Stimulated activated effector memory CD8-positive, alpha-beta T cell treated with anti-CD3 and anti-CD28 coated beads, Interleukin-12 subunit alpha, Interleukin-12 subunit beta, amount 100 ng/mL, for 72 hours (primary cell): ENCODE measurements at regions not wholly inside any gene's neighbourhood (a gene's known extent, or its start where the extent isn't known, plus 50 kb on each side); places are given as distances from the start of the nearest gene placed in this dataset.

Experiments used
- ATAC-seq: fragments of 150-1000 bp; cut with Tn5 transposase; 2 replicates; pipeline ENCODE4 v1.10.0; 2021
- DNase-seq, 2 donors: peaks; one replicate each; pipeline ENCODE4 v3.0.0; 2021 to 2022; ENCODE audit warnings: low spot score in 2 of 2
- H3K27ac Mint-ChIP-seq: one replicate; pipeline ENCODE4 v1.8.0; 2022; ENCODE audit warnings: mild to moderate bottlenecking, mixed read lengths
- H3K36me3 Mint-ChIP-seq: one replicate; pipeline ENCODE4 v1.8.0; 2022; ENCODE audit warnings: mild to moderate bottlenecking, mixed read lengths
- H3K4me1 Mint-ChIP-seq: one replicate; pipeline ENCODE4 v1.8.0; 2022; ENCODE audit warnings: mixed read lengths
- H3K4me3 Mint-ChIP-seq: one replicate; pipeline ENCODE4 v1.8.0; 2022; ENCODE audit warnings: mild to moderate bottlenecking, mixed read lengths
- H3K9me3 Mint-ChIP-seq: one replicate; pipeline ENCODE4 v1.8.0; 2022; ENCODE audit warnings: mixed read lengths

DNA sequence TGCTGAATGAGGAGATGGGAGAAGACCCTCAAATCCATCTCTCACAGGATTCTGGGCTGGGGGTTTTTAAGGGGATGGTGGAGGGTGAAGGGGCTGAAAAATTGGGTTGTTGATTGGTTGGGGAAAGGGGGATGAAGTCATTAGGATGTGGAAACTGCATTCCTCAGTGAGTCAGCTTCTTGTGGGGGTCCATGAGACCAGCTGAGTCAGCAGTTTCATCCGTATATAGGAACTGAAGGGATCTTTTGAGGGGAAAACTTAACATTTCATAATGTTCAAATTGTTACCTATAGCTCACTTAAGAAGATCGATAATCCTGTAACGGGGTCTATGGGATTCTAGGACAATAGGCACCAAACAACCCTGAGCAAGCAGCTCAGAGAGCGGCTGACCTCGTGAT lies 213.4 kb downstream of the CBLN1 start:
- peaks cover 14% of the 10 kb centered on the region for H3K9me3 Mint-ChIP-seq
- no peak overlapping the region for H3K4me3 Mint-ChIP-seq
- DNase-seq, result no peak
- no peak for ATAC-seq
- H3K36me3 Mint-ChIP-seq, result no peaks in the 10 kb centered on the region
- H3K4me1 Mint-ChIP-seq, result no peaks in the 10 kb centered on the region
- no peak overlapping the region for H3K27ac Mint-ChIP-seq

DNA sequence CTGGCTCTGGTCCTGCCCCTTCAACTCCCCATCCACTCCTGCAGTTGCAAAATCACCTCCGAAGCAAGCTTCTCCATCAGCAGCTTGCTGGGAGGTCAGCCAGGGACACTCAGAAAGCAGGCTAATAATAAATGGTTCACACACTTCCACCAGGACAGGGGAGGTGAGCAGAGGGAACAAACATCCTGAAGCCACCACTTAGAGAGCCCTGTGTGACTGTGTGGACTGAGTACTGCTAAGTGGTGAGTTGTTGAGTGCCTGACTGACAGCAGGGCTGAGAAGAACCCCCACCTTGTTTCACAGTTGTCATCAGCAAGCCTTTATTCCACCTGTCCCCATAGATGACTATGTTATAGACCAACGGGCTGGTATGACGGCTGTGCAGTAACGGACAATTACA lies 213.9 kb downstream of the CBLN1 start:
- Mint-ChIP-seq H3K9me3 (peaks cover 14% of the 10 kb centered on the region), H3K4me1 (no peaks in the 10 kb centered on the region), H3K27ac (no peak overlapping the region), H3K36me3 (no peaks in the 10 kb centered on the region), H3K4me3 (no peak overlapping the region)
- ATAC-seq (no peak), DNase-seq (no peak)

DNA sequence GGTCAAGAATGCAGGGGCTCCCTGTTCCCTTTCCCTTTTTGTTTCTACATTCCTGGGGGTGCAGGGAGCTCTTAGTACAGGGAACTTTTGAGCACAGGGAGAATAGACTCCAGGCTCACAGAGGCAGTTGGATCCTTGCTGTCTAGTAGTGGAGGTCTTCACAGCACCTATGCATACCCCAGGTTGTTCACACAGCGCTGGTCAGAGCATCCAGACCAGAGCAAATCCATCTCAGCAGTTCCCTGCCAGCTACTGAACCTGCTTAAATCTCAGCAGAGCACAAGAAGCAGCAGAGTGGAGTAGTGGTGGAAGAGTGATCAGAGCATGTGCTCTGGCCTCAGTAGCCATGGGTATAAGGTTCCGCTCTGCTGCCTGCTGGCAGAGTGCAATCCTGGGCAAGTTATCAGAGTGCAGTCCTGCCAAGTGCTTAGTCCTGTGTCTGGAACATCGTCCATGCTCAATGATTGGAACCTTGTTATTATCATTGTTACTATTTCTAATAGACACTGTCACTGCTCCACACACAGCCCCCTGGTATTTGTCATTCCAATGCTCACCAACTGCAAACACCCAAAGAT lies 220.4 kb downstream of the CBLN1 start:
- no peak overlapping the region for H3K27ac Mint-ChIP-seq
- H3K36me3 Mint-ChIP-seq, result no peaks in the 10 kb centered on the region
- ATAC-seq (no peak), DNase-seq (no peak)
- H3K4me3 Mint-ChIP-seq, result no peak overlapping the region
- no peaks in the 10 kb centered on the region for H3K4me1 Mint-ChIP-seq
- H3K9me3 Mint-ChIP-seq, result peaks cover 2% of the 10 kb centered on the region

DNA sequence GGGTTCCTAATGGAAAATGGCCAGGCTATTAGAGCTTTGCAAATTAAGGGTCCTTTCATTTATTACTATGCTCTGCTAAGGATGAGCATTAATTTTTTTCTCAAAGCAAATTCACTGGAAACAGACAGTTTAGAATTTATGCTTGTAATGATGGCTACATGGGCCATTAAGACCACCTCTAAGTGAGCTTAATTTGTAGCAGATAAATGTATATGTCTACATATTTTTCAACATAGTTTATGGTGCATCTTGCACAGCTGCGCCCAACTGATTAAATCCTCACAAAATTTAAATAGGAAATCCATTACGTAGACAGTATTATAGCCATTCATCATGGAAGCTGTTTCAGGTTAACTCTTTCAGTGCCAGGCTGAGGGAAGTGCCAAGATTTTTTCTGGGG lies 220.9 kb downstream of the CBLN1 start:
- Mint-ChIP-seq H3K4me1 (no peaks in the 10 kb centered on the region), H3K36me3 (no peaks in the 10 kb centered on the region), H3K4me3 (no peak overlapping the region), H3K9me3 (peaks cover 2% of the 10 kb centered on the region), H3K27ac (no peak overlapping the region)
- DNase-seq (no peak), ATAC-seq (no peak)

DNA sequence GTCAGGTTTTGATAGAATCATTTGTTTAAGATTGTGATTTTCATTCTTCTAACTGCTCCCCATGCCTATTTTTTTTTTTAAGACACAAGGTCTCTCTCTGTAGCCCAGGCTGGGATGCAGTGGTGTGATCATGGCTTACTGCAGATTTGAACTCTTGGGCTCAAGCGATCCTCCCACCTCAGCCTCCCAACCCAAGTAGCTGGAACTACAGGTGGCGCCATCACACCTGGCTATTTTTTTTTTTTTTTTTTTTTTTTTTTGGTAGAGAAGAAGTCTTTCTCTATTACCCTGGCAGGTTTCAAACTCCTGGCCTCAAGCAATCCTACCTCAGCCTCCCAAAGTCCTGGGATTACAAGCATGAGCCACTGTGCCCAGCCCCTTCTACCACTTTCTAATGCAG lies 223.3 kb downstream of the CBLN1 start:
- Mint-ChIP-seq H3K36me3 (no peaks in the 10 kb centered on the region), H3K4me1 (no peaks in the 10 kb centered on the region), H3K9me3 (peaks cover 8% of the 10 kb centered on the region), H3K27ac (no peak overlapping the region), H3K4me3 (no peak overlapping the region)
- ATAC-seq (no peak), DNase-seq (no peak)

DNA sequence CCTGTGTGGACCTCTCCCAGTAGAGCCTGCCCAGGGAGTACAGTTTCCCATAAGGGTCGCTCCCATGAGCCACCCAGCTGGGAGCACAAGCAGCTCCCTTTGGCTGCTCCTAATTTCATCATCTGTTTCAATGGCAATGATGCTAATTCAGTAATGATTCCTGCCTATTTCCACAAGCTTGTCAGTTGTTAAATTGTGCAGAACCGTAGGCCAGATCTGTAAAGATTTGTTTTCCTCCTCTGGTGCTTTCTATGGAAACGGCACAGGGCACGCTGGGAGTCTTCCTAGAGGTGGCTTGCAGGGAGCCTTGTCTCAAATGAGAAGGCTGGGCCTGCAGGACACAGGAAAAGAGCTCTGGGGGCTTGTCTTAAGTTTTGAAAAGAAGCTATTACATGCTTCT lies 223.7 kb downstream of the CBLN1 start:
- DNase-seq (no peak), ATAC-seq (no peak)
- H3K36me3 Mint-ChIP-seq, result no peaks in the 10 kb centered on the region
- H3K4me1 Mint-ChIP-seq, result no peaks in the 10 kb centered on the region
- H3K27ac Mint-ChIP-seq, result no peak overlapping the region
- H3K9me3 Mint-ChIP-seq, result peaks cover 8% of the 10 kb centered on the region
- no peak overlapping the region for H3K4me3 Mint-ChIP-seq

DNA sequence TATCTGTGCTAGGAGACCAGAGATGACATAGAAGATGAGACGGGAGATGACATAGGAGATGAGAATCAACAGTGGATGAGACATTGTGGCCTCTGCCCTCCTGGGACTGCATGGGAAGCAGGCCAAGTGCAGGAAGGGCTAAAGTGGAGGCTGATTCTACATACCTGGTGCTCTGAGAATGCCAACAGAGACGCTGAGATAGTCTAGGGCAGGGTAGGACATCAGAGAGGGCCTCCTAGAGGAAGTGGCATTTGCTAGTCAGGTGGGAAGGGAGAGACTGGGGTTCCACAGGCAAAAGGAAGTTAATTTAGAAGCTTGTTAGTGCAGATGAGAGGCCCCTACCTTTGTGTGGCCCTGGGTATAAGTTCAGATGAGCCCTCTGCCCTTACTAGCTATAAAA lies 224.2 kb downstream of the CBLN1 start:
- H3K4me1 Mint-ChIP-seq, result no peaks in the 10 kb centered on the region
- no peak overlapping the region for H3K27ac Mint-ChIP-seq
- H3K36me3 Mint-ChIP-seq, result no peaks in the 10 kb centered on the region
- no peak overlapping the region for H3K4me3 Mint-ChIP-seq
- ATAC-seq (no peak), DNase-seq (no peak)
- H3K9me3 Mint-ChIP-seq, result peaks cover 7% of the 10 kb centered on the region

DNA sequence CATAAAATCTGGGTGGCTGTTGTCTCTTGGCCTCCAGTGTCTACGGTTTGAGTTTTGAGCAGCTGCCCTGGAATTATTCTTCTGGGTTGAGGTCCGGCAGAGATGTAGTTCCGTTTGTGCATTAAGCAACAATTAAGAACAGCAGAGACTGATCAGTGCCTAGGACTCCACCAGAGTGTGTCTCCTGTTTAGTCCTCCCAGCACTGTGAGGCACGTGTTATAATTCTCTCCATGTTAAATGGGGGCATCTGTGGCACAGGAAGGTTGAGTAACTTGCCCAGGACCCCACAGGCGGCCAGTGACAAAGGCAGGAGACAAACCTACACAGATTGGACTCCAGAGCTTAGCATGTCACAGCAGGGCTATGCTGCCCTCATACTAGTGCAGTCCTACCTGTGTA lies 225.1 kb downstream of the CBLN1 start:
- no peaks in the 10 kb centered on the region for H3K4me1 Mint-ChIP-seq
- no peak overlapping the region for H3K27ac Mint-ChIP-seq
- no peak overlapping the region for H3K4me3 Mint-ChIP-seq
- peaks cover 5% of the 10 kb centered on the region for H3K9me3 Mint-ChIP-seq
- DNase-seq, result no peak
- ATAC-seq, result no peak
- no peaks in the 10 kb centered on the region for H3K36me3 Mint-ChIP-seq

DNA sequence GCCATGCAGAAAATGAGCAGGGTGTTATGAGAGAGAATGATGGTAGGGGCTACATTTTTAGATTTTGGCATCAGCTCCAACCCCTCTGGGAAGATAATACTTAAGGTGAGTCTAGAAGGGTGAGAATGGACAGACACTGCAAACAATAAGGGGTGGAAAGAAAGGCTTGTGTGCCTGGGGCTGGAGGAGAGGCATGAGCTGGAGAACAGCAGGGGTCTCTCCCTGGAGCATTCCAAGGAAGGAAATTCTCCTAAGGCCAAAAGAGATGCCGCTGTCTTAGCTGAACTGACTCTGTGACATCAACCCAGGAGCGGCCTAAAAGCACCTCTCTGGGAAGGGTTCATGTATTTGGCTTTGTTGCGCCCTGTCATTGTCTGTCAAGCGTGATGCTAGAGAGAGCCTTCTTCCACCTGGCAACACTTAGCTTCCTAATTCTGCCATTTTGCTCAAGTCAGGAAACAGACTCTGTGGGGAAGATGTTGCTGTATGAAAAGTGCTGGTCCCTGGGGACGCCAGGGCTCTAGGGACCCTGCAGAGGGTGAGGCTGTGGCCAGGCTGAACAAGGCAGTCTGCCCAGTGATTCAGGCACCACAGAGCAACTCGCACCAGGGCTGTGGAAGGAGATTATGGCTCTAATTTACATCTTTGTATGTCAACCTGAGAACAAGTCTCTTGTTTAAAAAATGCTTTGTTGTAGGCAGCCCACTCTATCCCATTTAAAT lies 225.7 kb downstream of the CBLN1 start:
- DNase-seq, result no peak
- Mint-ChIP-seq H3K36me3 (no peaks in the 10 kb centered on the region), H3K9me3 (peaks cover 5% of the 10 kb centered on the region), H3K27ac (no peak overlapping the region), H3K4me1 (no peaks in the 10 kb centered on the region), H3K4me3 (no peak overlapping the region)
- no peak for ATAC-seq

DNA sequence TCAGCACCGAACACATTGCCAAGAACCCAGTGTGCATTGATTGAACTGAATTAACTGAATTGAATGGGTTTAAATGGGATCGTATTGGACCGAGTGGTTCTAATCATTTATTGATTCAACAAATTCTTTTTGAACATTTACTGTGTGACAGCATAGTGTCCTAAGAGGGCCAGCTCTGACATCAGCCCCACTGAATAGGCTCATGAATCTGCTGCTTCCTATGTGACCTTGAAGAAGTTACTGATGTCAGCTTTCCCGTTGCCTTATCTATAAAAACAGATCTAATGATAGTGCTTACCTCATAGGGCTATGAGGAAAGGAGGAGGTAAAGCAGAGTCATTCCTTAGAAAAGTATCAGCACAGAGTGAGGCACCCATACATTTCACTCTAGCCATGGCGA lies 226.3 kb downstream of the CBLN1 start:
- Mint-ChIP-seq H3K27ac (no peak overlapping the region), H3K4me1 (no peaks in the 10 kb centered on the region), H3K36me3 (no peaks in the 10 kb centered on the region), H3K4me3 (no peak overlapping the region), H3K9me3 (peaks cover 5% of the 10 kb centered on the region)
- DNase-seq (no peak), ATAC-seq (no peak)

DNA sequence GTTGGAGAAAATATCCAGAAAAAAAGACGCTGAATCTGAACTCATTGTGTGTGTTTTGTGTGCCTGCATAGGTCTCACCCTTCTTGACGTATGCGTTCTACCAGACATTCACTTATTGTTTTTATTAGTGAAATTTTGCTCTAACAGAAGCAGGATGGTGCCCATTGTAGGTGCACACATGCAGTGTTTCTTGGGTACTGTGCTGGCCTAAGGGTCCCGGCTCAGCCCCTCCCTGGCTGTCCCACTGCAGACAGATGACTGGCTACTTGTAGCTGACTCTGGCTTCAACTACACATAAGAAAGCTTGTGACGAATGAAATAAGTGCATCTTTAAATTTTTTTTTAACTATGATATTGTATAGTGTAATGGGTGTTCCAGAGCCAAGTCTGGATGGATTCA lies 227.0 kb downstream of the CBLN1 start:
- H3K4me3 Mint-ChIP-seq, result no peak overlapping the region
- H3K36me3 Mint-ChIP-seq, result no peaks in the 10 kb centered on the region
- no peaks in the 10 kb centered on the region for H3K4me1 Mint-ChIP-seq
- peaks cover 5% of the 10 kb centered on the region for H3K9me3 Mint-ChIP-seq
- H3K27ac Mint-ChIP-seq, result no peak overlapping the region
- ATAC-seq (no peak), DNase-seq (no peak)

DNA sequence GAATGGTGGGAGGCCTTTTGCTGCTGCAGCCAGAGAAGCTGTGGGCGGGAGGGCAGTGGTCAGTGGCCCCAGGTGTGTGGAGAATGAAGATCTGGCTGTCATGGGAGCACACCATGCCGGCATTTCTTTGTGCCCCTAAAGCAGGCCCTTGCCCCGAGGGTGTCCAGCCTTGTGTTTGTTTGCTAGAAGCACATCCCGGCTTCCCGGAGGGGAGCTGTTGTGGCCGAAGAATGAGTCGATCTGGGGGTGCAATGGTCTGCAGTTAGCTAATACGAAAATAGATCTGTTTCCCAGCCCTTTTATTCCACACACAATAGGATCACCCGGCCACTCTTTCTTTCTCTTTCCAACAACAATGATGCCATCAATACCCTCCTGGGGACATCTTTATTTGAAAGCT lies 228.8 kb downstream of the CBLN1 start:
- Mint-ChIP-seq H3K9me3 (peaks cover 5% of the 10 kb centered on the region), H3K27ac (no peak overlapping the region), H3K4me3 (no peak overlapping the region), H3K36me3 (no peaks in the 10 kb centered on the region), H3K4me1 (no peaks in the 10 kb centered on the region)
- ATAC-seq (no peak), DNase-seq (no peak)

DNA sequence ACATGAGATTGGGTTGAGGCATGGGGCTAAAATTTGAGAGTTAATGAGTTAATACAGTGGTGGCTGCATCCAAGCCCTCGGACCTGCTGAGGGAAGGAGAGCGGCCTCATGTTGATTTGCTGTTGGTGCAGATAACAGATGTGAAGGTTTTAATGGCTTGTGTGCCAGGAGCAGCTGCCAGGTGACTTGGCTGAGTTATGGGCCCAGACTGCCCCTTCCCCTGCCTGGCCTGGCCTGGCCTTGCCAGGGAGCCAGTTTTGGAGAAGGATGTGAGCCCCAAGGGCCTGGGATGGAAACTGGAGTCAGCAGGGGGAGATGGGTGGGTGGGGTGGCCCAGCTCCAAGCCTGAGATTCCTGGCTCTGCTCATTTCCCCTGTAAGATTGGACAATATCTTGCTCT lies 230.1 kb downstream of the CBLN1 start:
- no peaks in the 10 kb centered on the region for H3K36me3 Mint-ChIP-seq
- no peak overlapping the region for H3K27ac Mint-ChIP-seq
- no peak overlapping the region for H3K4me3 Mint-ChIP-seq
- no peak for ATAC-seq
- no peaks in the 10 kb centered on the region for H3K4me1 Mint-ChIP-seq
- H3K9me3 Mint-ChIP-seq, result peaks cover 5% of the 10 kb centered on the region
- no peak for DNase-seq

DNA sequence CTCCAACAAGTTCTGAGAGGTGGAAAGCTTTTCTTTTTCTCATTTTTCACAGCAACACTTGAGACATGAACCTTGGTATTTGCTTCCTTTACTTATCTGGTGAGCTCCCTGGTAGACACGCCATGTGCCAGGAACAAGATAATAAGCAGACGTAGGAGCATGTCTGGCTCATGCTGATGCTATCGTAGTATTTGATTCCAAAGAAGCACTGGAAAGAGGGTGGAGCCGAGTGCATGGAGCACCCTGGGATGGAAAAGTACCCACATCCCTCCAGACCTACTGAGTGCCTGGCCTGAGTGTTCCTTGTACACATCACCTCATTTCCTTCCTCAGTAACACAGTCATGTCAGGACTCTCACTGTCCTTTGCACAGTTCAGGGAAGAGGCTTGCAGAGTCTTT lies 231.0 kb downstream of the CBLN1 start:
- no peak for ATAC-seq
- no peak for DNase-seq
- Mint-ChIP-seq H3K9me3 (peaks cover 9% of the 10 kb centered on the region), H3K4me3 (no peak overlapping the region), H3K4me1 (no peaks in the 10 kb centered on the region), H3K27ac (no peak overlapping the region), H3K36me3 (no peaks in the 10 kb centered on the region)

DNA sequence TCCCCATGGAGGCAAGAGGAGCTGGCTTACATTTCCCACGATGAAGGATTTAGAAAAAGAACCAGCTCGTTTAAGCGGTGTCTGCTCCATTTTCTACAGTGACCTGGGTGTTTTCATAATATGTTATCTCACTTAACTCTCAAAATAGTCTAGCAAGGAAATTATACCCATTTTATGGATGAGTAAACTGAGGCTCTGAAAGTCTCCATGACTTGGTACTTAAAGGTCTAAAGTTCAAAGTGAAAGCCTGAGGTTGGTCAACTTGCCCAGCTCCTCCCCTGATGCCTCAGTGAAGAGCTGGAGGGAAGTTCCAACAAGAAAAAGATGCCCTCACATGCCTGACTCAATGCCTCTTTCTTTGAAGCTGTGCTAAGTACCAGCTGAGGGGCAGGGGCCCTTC lies 232.0 kb downstream of the CBLN1 start:
- DNase-seq, result no peak
- H3K4me1 Mint-ChIP-seq, result no peaks in the 10 kb centered on the region
- no peaks in the 10 kb centered on the region for H3K36me3 Mint-ChIP-seq
- no peak overlapping the region for H3K27ac Mint-ChIP-seq
- no peak overlapping the region for H3K4me3 Mint-ChIP-seq
- no peak for ATAC-seq
- peaks cover 4% of the 10 kb centered on the region for H3K9me3 Mint-ChIP-seq

DNA sequence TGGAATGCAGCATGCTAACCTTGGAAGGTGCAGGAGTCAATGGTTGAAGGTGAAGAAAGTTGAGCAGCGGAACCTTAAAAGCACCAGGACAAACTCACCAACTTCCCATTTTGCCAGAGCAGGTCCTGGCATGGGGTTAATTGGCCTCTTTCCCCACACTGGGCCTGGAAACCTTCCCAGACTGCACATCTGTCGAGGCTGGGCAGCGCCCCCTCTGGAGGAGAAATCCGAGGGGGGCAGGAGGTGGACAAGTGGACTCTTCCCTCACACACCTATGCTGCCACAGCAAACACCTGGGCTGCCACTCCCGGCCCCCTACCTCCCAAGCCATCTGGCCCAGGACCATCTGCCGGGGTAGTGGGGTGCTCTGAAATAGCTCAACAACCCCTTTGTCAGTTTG lies 232.4 kb downstream of the CBLN1 start:
- no peak overlapping the region for H3K27ac Mint-ChIP-seq
- no peaks in the 10 kb centered on the region for H3K4me1 Mint-ChIP-seq
- no peak for DNase-seq
- H3K36me3 Mint-ChIP-seq, result no peaks in the 10 kb centered on the region
- peaks cover 4% of the 10 kb centered on the region for H3K9me3 Mint-ChIP-seq
- ATAC-seq, result no peak
- H3K4me3 Mint-ChIP-seq, result no peak overlapping the region

DNA sequence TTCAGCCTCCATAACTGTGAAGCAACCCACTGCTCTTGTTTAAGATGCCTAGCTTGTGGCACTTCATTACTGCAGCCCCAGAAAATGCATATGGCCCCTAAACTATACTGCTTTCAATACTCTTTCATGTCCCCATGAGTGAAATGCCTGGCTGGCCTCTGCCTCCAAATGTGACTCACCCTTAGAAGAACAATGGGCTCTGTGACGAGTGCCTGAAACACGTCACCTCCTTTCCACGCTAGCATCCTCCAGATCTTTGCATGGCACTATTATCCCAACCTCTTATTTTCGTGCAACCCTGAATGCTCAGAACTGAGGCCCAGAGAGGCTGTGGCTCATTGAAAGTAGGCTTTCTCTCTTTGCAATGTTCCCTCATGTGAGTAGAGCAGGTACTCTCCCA lies 233.1 kb downstream of the CBLN1 start:
- no peak for DNase-seq

More for the DNA sequence above, 233.1 kb downstream of the CBLN1 start:
- H3K4me3 Mint-ChIP-seq, result no peak overlapping the region
- H3K9me3 Mint-ChIP-seq, result peaks cover 4% of the 10 kb centered on the region
- no peak for ATAC-seq
- H3K36me3 Mint-ChIP-seq, result no peaks in the 10 kb centered on the region
- H3K27ac Mint-ChIP-seq, result no peak overlapping the region
- no peaks in the 10 kb centered on the region for H3K4me1 Mint-ChIP-seq
